VCaP (cell line): ENCODE measurements at regions not wholly inside any gene's neighbourhood (a gene's known extent, or its start where the extent isn't known, plus 50 kb on each side); places are given as distances from the start of the nearest gene placed in this dataset.

ENCODE experiments used
- H3K27ac ChIP-seq: fragments of 450-650 bp; 2 replicates; pipeline ENCODE4 v1.5.1; 2017
- CTCF ChIP-seq: fragments of 450-650 bp; conservative IDR thresholded peaks from 2 replicates; pipeline ENCODE4 v1.5.1; 2017; ENCODE audit warnings: mild to moderate bottlenecking, moderate library complexity

GRCh38 chrX:94178145-94178788 is 504.3 kb downstream of the FAM133A start:
- no peak overlapping the region for H3K27ac ChIP-seq
- TF ChIP-seq CTCF, result no peak

- H3K27ac ChIP-seq, result no peak overlapping the region
- TF ChIP-seq CTCF, result no peak
Observed at GRCh38 chrX:94204524-94204923, 530.5 kb downstream of the FAM133A start.

- H3K27ac ChIP-seq, result no peak overlapping the region
Observed at GRCh38 chrX:94216738-94217137, 542.7 kb downstream of the FAM133A start.

GRCh38 chrX:94252211-94252610 is 578.2 kb downstream of the FAM133A start:
- TF ChIP-seq CTCF, result no peak

More at GRCh38 chrX:94216738-94217137, 542.7 kb downstream of the FAM133A start:
- TF ChIP-seq CTCF, result no peak

GRCh38 chrX:94256396-94256795 is 582.4 kb downstream of the FAM133A start:
- H3K27ac ChIP-seq, result no peak overlapping the region
- TF ChIP-seq CTCF, result no peak

More at GRCh38 chrX:94252211-94252610, 578.2 kb downstream of the FAM133A start:
- no peak overlapping the region for H3K27ac ChIP-seq

- no peak for TF ChIP-seq CTCF
- H3K27ac ChIP-seq, result no peak overlapping the region
Observed at GRCh38 chrX:94265323-94265722, 591.3 kb downstream of the FAM133A start.

GRCh38 chrX:94288325-94288724 is 614.3 kb downstream of the FAM133A start:
- no peak overlapping the region; the same call in 1 of the 2 replicates for H3K27ac ChIP-seq
- peak; percentile 69 for TF ChIP-seq CTCF
